CD4-positive, alpha-beta T cell treated with Interleukin-10 for 1 hour (primary cell): ENCODE measurements at regions not wholly inside any gene's neighbourhood (a gene's known extent, or its start where the extent isn't known, plus 50 kb on each side); places are given as distances from the start of the nearest gene placed in this dataset.
"Not testable (repeated sequence)": the region's sequence is repeated elsewhere in the genome, so short reads cannot be mapped to it uniquely, and the experiment has no call there.

ENCODE experiments used
- DNase-seq: peaks from one replicate; pipeline ENCODE4 v3.0.0-alpha.2; 2020

- peak; percentile 4 for DNase-seq
Measured at GRCh38 chr10:123380491-123381085, 226.4 kb downstream of the BUB3 start.

DNA sequence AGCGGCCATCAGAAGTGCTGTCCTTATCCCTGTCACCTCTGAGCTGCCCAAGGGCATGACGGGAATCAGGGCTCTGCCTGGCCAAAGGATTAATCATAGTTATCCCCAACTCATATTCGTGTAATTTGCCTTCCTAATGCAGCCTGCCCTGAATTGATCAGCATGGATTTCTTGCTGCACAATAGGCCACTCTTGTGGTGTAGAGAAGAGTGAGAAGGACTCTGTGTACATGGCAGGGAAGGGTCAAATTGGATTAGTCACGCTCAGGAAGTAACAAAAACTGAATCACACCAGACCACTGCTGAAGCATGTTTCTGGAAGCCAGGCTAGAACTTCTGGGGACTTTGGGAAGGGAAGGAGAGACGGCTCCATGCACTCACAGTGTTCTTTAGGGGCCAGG lies 227.0 kb downstream of the BUB3 start:
- no peak for DNase-seq

- DNase-seq: no peak
Measured at GRCh38 chr10:123382491-123382890, 228.3 kb downstream of the BUB3 start.

GRCh38 chr10:123385508-123386080 lies 231.4 kb downstream of the BUB3 start:
- no peak for DNase-seq

DNA sequence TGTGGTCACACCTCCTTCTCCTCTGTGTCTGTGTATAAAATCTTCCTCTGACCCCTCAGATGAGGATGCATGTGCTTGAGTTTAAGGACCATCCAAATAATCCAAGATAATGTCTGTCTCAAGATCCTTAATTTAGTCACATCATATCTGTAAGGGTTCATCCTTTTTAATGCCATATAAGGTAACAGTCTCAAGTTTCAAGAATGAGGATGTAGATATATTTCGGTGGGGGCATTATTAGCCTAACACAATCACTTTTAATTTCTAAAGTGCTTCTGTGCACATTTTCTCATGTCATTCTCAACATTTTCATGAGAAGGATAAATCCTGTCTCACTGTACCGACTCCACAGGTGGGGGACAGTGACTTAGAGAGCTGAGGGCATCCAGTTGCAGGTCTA lies 235.3 kb downstream of the BUB3 start:
- no peak for DNase-seq

DNA sequence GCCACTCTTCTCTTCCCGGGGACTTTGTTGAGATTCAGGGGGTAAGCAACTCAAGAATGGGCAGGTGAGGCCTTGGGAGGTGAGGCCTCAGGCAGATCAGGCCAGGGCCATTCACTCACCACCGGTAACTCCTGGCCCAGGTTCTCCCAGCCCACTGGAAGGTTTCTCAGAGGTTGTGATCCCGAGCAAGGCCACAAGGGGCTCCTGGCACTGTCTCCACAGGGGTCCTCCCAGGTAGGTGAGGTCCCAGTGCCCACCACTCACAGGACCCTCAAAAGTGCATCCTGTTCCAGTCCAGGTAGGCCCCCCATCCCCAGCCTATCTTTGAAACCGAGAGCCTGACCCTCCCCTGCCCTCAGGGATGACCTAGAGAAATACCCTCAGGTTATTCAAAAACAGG lies 236.1 kb downstream of the BUB3 start:
- DNase-seq: no peak

- no peak for DNase-seq
Measured at GRCh38 chr10:123390874-123391273, 236.7 kb downstream of the BUB3 start.

DNA sequence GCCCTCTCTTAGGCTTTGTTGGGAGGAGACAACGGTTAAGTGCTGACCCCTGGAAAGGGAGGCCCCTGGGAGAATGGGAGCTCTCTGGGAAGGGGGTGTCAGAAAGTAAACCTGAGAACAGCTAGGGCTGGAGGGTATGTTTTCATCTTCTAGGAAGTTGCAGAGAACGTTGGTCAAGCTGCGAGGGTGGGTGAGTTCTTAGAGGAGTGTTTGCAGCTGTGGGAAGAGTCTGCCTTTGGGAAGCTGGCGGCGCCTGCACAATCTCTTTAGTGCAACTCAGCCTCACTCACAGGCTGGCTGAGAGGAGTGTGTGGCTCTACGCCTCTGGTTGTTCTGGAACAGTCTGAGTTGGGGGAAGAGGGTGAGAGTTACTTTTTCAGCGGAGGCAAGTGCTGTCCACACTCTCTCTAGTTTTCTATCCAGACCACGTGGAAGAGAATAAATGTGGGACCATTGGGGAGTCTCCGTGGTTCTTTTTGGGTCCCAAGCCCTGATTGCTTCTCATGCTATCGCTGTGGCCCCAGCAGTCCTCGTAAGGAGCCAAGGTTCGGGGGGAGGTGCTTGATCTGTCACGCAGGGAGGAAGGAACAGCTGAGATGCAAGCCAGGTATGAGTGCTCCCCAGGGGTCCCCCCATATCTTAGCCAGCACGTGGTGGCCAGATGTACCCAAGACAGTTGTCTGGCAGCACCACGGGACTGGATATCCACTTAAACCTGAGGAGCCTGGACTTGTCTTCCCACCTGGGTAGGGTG lies 237.2 kb downstream of the BUB3 start:
- DNase-seq: no peak

DNA sequence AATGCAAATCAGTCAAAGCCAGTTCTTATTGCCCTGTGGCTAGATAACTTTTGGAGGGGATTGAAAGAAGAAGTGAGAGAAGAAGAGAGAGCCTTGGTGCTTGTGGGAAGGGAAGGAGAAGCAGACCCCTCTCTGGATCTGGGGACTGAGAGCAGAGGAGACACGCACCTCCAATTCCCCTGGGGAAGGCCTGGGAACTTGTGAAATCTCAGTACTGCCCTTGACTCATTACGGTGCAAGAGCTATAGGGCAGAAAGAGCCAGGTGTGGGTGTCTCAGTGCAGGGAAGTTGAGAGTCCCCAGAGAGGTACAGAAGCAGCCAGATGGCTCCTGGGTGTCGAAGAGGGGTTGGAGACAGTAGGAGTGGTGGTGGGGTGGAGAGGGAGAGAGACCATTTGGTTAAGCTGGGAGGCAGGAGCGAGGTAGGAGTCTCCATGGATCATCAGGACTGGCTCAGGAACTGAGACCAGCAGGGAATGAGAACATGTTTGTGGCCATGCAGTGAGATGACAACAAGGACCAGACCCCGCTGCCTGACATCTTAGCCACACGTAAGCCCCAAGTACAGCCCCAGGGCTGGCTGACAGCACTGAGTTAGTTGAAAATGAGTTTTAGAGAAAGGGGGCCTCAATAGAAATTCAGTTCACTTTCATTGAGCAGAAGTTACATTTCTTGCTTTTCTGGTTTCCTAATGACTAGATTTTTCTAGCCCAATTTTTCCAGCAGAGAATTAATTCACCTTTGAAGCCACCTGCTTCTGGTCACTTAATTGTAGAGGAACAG lies 238.2 kb downstream of the BUB3 start:
- no peak for DNase-seq

DNA sequence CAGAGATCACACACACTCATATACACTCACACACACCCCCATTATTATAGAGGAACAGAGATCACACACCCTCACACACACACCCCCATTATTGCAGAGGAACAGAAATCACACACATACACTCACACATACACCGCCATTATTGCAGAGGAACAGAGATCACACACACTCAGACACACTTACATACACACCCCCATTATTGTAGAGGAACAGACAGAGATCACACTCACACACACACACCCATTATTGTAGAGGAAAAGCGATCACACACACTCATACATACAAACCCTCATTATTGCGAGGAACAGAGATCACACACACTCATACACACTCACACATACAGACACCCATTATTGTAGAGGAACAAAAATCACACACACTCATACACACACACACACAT lies 239.0 kb downstream of the BUB3 start:
- no peak for DNase-seq

DNA sequence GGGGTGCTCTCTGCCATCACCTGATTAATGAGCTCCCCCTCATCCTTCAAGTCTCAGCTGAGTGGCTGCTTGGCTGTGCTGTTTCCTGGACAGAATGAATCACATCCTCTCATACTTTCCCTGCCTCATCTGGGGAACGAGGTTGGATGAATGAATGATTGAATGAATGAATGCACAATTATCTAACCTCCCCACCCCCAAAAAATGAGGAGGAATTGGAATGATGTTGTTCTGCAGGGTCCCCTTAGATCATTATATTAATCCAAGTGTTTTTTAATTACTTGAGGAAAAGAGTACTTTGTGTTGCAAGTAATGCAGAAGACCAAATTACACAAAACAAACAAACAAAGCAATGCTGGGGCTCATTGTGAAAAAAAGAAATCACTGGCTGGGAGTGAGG lies 240.2 kb downstream of the BUB3 start:
- no peak for DNase-seq

DNA sequence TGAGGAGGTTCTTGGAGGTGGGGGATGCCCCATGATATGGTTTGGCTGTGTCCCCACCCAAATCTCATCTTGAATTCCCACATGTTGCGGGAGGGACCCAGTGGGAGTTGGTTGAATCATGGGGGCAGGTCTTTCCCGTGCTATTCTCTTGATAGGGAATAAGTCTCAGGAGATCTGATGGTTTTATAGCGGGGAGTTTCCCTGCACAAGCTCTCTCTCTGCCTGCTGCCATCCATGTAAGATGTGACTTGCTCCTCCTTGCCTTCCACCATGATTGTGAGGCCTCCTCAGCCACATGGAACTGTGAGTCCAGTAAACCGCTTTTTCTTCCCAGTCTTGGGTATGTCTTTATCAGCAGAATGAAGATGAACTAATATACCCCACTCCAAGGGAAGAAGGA lies 241.0 kb downstream of the BUB3 start:
- not testable (repeated sequence) for DNase-seq

GRCh38 chr10:123395906-123396305 lies 241.7 kb downstream of the BUB3 start:
- no peak for DNase-seq

DNA sequence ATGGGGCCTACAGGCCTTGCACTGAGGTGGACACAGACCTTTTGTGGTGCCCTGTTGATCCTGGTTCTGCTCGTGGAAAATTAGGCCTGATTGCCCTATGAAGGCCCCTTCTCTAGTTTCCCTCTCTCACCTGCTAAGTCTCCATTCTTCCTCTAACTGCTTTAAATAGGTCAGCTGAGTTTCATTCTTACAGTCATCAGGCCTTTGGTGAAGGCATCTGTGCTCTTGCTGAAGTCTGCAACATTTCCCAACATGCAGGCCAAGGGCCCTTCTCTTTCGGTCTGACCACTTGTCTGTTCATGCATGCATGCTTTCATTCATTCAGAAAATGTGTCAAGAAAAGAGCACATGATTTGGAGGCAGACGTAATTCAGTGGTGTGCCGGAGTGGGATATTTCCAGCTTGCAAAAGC lies 244.0 kb downstream of the BUB3 start:
- no peak for DNase-seq

GRCh38 chr10:123398756-123399155 lies 244.6 kb downstream of the BUB3 start:
- no peak for DNase-seq

GRCh38 chr10:123399276-123399839 lies 245.2 kb downstream of the BUB3 start:
- DNase-seq: no peak

DNA sequence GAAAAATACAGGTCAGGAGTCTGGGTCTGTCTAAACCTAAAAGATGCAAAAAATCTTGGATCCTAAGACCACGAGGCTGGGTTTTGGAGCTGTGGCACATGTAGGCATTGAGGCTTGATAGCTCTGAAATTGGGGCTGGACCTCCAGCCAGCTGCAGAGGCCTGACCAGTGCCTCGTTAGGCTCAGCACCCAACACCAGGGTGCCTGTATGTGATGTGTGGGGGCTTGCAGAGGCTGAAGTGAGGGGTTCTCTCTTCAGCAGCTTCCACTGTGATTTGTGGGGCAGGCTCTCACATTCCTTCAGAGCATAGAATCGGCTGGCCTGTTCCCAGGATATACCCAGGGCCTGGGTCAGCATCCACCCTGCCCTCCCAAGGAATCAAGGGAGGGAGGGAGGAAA lies 247.8 kb downstream of the BUB3 start:
- no peak for DNase-seq

- DNase-seq: peak; percentile 0
Measured at GRCh38 chr10:123402656-123403055, 248.5 kb downstream of the BUB3 start.

- no peak for DNase-seq
Measured at GRCh38 chr10:123404357-123404756, 250.2 kb downstream of the BUB3 start.

DNA sequence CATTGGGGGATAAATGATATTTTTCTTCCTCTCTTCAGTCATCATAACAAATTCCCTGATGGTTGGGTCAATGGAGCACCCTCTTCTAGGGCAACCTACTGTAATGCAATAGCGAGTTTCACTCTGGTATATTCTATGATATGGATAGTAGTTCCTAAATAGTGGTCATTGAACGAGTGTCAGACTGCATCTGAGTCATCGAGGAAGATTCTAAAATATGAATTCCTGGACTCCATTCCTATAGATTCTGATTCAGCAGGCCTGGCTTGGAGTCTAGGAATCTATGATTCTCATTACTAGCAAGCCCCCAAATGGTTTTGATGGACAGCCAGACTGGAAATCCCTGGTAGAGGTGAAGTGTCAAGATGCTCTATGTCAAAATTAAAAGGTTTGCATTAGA lies 254.5 kb downstream of the BUB3 start:
- no peak for DNase-seq

DNA sequence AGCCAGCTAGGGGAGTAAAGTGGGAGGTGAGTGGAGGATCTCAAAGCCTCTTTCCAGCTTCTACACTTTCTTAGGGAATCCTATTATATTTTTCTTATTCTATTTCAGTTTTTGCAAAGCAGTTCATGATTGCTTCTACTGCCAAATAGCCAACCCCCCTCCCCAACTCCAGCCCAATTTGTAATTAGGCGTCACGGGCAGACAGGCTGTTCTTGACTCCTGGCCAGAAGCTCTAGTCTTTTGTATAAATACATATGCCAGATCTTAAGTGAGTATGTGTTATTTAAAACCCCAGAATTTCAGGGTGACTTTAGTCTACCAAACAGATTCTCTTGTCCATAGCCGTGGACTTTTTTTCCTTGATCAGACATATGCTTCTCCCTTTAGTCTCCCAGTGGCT lies 255.2 kb downstream of the BUB3 start:
- DNase-seq: no peak

DNA sequence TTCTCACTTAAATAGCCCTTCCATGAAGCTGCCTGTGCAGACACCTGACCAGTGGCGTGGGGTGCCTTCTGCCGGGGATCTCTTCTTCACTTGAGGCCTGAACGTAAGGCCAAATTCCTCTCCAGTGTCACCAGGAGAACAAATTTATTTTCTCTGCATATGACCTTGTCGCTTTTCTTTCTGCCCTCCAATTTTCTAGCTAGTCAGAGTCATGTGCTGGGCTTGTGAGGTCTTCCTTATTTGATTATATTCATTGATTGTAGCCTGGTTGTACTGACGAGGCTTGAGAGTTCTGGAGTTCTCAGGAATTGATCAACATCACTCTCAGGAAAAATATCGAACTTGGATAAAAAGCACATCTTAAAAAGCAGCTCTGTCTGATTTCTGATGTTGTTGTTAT lies 255.7 kb downstream of the BUB3 start:
- no peak for DNase-seq

DNA sequence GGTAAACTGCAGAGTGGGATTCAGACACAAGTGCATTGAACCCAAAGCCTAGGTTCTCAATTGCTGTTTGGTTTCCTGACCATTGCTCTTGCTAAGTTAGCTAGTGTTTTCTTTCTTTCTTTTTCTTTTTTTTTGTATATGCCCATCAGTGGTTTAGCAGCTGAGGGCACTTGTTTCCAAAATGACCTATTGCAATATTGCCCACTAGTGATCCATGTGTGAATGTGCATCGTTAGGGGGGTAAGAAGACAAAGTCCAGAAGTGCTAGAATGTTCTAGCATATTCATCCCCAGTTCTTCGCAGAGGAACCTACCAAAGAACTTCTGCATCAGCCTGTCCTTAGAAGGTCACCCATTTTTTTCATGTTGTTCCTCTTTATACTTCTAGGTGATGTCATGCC lies 252.8 kb upstream of the GPR26 start:
- no peak for DNase-seq
